ENCODE measurements at regions not wholly inside any gene's neighbourhood (a gene's known extent, or its start where the extent isn't known, plus 50 kb on each side); places are given as distances from the start of the nearest gene placed in this dataset.

DNA sequence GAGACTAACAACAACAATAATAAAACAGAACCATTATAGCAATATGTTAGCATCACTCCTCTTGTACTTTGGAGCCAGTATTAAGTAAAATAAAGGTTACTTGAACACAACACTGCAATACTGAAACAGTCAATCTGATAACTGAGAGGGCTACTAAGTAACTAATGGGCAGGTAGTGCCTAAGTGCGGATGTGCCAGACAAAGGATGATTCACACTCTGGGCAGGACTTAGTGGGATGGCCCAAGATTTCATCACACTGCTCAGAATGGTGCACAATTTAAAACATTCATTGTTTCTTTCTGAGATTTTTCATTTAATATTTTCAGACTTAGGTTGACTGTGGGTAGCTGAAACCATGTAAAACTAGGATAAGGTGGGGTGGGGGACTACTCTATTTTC lies 131.9 kb upstream of the CAND1 start:
- TF ChIP-seq ZFX (IDR thresholded peaks at IDR 0.05): no peak
- TF ChIP-seq, protein P1, sequence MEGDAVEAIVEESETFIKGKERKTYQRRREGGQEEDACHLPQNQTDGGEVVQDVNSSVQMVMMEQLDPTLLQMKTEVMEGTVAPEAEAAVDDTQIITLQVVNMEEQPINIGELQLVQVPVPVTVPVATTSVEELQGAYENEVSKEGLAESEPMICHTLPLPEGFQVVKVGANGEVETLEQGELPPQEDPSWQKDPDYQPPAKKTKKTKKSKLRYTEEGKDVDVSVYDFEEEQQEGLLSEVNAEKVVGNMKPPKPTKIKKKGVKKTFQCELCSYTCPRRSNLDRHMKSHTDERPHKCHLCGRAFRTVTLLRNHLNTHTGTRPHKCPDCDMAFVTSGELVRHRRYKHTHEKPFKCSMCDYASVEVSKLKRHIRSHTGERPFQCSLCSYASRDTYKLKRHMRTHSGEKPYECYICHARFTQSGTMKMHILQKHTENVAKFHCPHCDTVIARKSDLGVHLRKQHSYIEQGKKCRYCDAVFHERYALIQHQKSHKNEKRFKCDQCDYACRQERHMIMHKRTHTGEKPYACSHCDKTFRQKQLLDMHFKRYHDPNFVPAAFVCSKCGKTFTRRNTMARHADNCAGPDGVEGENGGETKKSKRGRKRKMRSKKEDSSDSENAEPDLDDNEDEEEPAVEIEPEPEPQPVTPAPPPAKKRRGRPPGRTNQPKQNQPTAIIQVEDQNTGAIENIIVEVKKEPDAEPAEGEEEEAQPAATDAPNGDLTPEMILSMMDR (conservative IDR thresholded peaks at IDR 0.05): no peak

DNA sequence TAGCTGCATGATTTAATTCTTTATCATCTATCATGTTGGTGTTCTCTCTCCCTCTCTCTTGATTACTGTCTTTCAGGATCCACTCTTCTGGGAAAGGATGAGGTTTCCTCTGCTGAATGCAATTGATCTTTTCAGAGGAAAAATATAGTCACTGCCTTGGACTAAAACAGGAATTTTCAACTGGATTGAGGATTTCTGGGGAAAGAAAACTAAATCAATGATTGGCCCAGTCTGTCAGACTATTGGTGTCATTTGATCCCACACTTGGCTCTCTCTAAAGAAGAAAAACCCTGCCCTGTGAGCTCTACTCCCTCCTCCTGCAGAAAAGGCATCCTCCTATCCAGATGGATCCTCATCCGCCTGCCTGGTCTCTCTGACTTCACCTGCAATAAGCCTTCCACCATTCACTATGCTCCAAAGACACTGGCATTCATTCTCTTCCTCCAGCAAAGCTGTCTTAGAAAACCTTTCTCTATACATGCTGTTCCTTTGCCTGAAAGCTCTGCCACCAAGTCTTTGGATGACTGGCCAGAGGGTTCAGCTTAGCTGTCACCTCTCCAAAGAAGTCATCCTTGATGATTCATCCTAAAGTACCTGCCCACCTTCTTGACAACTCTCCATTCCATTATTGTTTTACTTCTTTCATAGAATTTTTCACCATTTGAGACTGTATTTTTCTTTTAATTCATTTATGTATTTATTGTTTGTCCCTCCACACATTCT lies 127.7 kb upstream of the CAND1 start:
- H3K27ac ChIP-seq: no peak overlapping the region
- no peak for TF ChIP-seq ZFX (IDR thresholded peaks at IDR 0.05)
- TF ChIP-seq, protein P1 (conservative IDR thresholded peaks at IDR 0.05): no peak

More for the DNA sequence above, 131.9 kb upstream of the CAND1 start:
- H3K27ac ChIP-seq: no peak overlapping the region

DNA sequence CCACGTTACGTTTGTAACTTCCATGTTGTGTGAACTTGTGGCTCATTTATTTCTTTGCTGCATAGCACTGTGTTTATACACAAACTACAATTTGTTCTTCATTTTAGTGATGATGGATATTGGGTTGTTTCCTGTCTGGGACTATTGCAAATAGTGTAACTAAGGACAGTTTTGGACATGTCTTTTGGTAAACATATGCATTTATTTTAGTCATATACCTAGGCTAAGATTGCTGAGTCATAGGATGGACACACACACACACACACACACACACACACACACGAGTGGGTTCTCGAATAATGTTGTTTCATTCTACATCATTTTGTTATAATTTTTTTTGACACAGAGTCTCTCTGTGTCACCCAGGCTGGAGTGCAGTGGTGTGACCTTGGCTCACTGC lies 123.5 kb upstream of the CAND1 start:
- no peak for TF ChIP-seq ZFX (IDR thresholded peaks at IDR 0.05)
- TF ChIP-seq, protein P1 (conservative IDR thresholded peaks at IDR 0.05): no peak
- H3K27ac ChIP-seq: no peak overlapping the region

DNA sequence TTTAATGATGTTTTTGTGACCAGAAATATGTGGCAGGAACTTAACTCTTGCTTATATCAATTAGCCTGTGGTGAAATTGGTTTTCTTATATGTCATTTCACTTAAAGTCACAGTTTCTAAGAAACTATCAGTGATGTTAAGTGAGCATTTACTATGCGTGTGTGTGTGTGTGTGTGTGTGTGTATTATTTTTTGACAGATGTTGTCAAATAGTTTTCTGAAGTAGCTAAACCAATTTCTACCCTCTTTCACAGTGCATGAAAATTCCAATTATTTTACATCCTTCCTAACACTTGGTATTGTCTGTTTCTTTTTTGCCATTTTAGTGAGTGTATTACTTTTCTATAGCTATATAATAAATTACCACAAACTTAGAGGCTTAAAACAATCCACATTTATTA lies 122.1 kb upstream of the CAND1 start:
- H3K27ac ChIP-seq: no peak overlapping the region
- TF ChIP-seq, protein P1 (conservative IDR thresholded peaks at IDR 0.05): no peak
- TF ChIP-seq ZFX (IDR thresholded peaks at IDR 0.05): no peak

DNA sequence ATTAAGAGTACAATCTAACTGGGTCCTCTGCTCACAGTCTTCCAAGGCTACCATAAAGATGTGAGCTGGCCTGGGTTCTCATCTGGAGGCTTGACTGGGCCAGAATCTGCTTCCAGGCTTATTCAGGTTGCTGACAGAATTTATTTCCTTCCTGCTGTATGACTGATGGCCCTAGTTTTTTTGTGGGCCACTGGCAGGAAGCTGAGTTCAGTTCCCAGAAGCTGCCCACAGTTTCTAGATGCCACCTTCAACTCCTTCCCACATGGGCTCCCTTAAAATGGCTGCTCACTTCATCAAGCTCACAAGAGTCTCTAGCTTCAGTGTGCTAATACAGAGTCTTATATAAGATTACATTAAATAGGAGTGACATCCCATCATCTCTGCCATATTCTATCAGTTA lies 121.7 kb upstream of the CAND1 start:
- no peak overlapping the region for H3K27ac ChIP-seq
- TF ChIP-seq, protein P1 (conservative IDR thresholded peaks at IDR 0.05): no peak
- no peak for TF ChIP-seq ZFX (IDR thresholded peaks at IDR 0.05)

DNA sequence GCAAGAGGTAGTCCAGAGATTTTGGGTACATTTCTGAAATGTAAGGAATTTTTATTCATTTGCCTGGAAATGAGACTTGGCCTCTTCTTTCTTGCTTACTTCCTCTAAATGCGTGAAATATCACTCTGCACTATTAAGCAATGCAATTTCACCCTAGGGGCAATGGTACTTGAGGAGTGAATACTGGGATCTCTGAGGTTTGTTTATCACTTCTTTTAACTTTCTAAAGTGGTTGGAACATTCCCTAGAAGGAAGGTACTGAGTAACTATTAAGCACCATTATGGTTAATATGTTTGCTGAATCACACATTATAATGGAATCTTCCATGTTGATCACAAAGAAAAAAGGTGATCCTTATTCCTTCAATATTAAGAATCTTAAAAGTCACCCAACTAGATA lies 120.9 kb upstream of the CAND1 start:
- TF ChIP-seq, protein P1 (conservative IDR thresholded peaks at IDR 0.05): no peak
- no peak for TF ChIP-seq ZFX (IDR thresholded peaks at IDR 0.05)
- no peak overlapping the region for H3K27ac ChIP-seq

DNA sequence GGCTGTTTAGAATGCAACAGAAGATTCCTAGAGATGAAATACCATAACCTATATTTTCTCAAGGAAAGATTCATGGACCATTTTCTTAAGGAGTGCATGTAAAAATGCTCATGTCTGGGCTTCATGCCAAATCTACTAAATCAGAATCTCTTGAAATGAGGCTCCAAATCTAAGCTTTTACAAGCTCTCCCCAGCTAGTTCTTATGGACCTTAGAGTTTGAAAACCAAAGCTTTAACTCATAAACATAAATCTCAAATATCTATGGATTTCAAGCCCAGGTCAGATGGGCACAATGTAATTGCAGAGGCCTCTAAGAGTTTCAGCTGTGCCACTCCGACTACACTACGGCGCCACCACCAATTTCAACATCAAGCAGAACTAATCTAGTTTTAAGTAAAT lies 117.3 kb upstream of the CAND1 start:
- no peak overlapping the region for H3K27ac ChIP-seq
- TF ChIP-seq ZFX (IDR thresholded peaks at IDR 0.05): no peak
- TF ChIP-seq, protein P1 (conservative IDR thresholded peaks at IDR 0.05): no peak
